ENCODE measurements at regions not wholly inside any gene's neighbourhood (a gene's known extent, or its start where the extent isn't known, plus 50 kb on each side); places are given as distances from the start of the nearest gene placed in this dataset.

DNA sequence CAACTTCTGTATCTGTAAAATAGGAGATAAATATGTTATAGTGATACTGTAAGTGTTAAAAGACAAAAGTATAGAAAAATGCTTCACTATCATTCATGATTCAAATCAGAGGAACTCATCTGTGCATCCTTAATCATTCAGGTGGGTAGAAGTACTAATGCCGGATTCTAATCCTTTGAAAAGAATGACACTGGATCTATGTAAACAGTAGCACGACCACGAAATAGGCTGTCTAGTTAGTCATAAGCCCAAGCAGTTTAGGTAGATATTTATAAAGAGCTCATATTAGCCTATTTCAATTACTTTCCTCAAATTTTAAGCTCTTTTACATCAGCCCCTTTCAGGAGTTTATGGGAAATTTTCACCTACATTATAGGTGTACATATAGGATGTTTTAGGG, 437.9 kb downstream of the SOX2 start:
- TF ChIP-seq, protein P1, sequence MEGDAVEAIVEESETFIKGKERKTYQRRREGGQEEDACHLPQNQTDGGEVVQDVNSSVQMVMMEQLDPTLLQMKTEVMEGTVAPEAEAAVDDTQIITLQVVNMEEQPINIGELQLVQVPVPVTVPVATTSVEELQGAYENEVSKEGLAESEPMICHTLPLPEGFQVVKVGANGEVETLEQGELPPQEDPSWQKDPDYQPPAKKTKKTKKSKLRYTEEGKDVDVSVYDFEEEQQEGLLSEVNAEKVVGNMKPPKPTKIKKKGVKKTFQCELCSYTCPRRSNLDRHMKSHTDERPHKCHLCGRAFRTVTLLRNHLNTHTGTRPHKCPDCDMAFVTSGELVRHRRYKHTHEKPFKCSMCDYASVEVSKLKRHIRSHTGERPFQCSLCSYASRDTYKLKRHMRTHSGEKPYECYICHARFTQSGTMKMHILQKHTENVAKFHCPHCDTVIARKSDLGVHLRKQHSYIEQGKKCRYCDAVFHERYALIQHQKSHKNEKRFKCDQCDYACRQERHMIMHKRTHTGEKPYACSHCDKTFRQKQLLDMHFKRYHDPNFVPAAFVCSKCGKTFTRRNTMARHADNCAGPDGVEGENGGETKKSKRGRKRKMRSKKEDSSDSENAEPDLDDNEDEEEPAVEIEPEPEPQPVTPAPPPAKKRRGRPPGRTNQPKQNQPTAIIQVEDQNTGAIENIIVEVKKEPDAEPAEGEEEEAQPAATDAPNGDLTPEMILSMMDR (IDR thresholded peaks at IDR 0.05; ENCODE audit: extremely low read depth in 1 of 2, insufficient read depth in 1 of 2, low read depth in 1 of 2, low read length in 2 of 2) = no peak
- TF ChIP-seq POLR2A (IDR thresholded peaks at IDR 0.05; ENCODE audit: low read depth, low read length) (no peak), EZH2 (IDR thresholded peaks at IDR 0.05; ENCODE audit: borderline replicate concordance, low read depth, low read length, severe bottlenecking) (no peak)
